ENCODE measurements at regions not wholly inside any gene's neighbourhood (a gene's known extent, or its start where the extent isn't known, plus 50 kb on each side); places are given as distances from the start of the nearest gene placed in this dataset.

DNA sequence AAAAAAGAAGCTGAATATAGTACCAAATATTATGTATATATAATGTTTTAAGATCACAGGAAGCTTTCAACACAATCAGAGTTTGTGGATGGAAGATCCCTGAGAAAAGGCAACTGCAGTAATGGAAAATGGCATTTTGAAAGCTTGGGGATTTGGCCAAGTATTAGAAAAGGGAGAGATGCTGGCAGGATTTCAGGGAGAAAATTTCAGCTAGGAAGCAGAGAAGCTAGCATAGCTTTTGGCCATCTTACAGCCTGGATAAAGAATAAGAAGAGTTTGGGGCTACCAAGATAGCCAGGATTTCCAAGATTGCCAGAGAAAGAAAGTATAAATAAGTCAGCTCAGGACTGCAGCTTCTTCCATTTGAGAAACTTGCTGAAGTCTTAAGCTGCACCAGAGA, 440.8 kb upstream of the LUZP2 start:
- no peak for DNase-seq (ENCODE audit: low read depth in 2 of 2)

DNA sequence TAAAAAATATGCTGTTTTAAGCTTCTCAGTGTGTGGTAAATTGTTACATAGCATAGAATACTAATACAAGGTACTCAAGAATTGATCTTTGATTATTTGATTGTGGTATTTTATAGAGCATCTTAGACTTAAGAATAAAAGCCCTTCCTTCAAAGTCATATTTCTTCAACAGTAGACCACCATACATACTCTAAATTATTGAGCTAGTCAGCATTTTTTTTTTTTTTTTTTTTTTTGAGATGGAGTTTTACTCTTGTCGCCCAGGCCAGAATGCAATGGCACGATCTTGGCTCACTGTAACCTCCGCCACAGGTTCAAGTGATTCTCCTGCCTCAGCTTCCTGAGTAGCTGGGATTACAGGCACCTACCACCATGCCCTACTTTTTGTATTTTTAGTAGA, 436.7 kb upstream of the LUZP2 start:
- no peak for DNase-seq (ENCODE audit: low read depth in 2 of 2)

DNA sequence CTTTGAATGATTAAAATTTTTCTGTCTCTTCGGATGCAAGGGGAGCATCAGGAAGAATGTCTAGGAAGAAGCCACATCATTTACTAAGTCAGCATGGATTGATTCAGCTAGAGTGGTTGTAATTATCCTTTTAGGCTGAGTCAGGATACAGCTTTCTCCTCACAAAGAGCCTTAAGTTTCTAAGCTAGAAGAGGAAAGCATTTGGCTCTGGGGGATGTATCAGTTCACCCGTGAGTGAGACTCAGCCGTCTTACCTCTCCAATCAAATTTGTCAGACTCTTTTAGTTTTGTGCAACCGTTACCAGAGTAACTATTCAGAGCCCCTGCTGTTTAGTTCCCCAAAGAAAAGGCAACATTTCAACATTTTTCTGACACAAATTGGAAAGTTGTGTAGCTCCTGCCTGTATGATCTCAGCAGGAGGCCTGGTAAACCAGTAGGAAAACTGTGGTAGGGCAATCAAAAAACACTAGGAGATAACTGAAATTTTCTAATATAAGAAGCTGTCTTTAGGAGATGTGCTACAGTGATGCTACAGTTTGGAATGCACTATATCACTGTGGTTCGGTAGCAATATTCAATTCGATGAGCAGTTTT, 432.4 kb upstream of the LUZP2 start:
- DNase-seq (ENCODE audit: low read depth in 2 of 2), result no peak

DNA sequence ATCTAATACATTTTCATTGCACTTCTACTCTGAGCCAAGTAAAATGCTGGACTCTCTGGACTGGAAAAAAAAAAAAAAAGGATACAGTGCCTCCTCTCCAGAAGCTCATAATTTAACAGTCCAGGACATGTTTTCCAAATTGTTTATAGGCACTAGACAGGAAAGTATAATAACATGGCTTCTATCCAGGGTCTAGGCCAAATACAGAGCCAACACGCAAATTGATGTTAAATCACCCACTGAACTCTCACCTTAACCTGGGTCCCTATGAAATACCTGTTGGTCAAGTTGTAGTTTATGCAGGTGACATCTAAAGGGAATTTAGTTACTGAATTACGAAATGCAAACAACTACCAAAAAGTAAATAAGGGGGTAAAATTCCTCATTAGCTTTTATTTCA, 428.7 kb upstream of the LUZP2 start:
- no peak for DNase-seq (ENCODE audit: low read depth in 2 of 2)

DNA sequence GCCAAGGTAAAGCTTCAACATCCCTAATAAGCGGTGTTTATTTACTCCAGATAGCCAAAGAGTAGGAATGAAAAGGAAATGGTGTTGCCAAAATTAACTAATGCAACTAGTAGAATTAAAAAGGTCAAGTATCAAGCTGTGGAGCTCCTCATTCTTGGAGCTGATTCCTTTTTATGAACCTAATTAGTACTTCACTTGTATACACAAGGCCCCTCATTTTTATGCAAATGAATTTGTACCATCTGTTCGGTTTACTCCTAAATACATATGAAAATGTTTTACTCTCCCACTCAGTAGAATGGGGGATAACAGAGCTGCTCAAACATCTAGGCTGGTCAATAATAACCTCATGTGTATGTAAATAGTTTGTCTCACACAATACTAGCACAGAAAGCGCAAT, 426.4 kb upstream of the LUZP2 start:
- DNase-seq (ENCODE audit: low read depth in 2 of 2), result no peak

DNA sequence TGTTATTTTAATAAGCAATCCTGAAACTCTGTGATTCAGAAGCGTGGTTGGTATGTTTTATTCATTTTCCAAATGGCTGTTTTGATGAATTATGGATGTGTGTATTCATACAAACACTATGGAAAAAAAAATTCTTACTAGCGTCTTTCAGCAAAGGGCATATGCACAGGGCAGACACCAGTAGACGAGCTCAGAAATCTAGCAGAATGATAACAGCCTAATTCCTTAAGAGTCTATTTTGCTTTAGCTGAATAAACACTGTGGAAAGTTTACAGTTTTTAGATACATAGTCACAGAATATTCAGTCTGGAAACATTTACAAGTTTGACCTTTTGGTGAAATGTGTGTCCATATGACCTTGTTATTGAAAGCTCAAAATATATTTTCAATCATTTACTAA, 418.8 kb upstream of the LUZP2 start:
- DNase-seq (ENCODE audit: low read depth in 2 of 2), result no peak

DNA sequence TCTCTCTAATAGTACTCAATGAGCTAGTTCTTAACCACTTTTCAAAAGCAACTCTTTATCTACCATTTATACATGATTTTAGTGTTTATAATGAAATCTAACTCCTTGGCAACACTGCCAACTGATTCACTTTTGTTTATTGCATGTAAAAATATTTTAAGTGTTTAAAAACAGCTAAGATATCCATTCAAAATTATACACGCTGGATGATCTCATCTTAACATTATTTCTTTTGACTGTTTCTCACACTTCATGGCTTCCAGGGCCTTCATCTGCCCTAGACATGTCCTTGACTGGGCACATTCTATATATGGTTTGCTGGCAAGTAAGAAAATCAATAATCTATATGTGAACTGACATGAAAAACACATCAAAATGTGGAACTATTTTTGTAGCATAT, 414.6 kb upstream of the LUZP2 start:
- no peak for DNase-seq (ENCODE audit: low read depth in 2 of 2)

DNA sequence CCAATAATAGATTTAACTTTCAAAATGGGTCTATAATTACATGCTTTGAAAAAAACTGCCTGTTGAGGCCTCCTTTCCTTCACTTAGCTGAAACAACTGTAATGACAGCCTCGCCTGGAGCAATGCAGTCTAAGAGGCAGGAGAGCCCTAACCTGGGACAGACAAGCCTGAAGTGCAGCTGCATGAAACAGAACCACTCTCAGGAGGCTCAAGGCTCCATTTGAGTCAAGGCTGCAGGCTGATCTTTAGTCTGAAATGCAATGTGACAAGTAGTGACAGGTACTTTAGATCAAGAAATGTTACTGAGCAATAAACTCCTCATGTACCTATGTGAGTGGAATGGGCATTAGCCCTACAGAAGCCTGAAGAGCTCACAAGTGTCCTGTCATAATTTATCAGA, 414.0 kb upstream of the LUZP2 start:
- DNase-seq (ENCODE audit: low read depth in 2 of 2), result no peak

DNA sequence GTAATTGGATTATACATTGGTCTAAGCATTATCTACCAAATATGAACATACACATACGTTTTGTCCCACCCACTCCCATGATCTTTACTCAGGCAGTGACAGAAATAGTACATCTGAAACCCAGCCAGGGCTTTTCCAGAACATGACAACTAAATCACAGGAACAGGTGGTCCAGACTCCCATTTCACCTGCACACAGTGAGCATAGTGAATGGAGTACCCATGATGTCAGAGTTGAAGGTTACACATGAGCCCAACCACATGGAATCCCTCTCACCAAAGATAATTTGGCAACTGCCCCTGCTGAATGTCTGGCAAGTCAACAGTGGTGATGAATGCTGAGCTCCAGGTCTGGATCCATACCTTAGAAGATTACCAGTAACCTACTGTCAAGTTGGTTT, 411.9 kb upstream of the LUZP2 start:
- DNase-seq (ENCODE audit: low read depth in 2 of 2), result no peak

DNA sequence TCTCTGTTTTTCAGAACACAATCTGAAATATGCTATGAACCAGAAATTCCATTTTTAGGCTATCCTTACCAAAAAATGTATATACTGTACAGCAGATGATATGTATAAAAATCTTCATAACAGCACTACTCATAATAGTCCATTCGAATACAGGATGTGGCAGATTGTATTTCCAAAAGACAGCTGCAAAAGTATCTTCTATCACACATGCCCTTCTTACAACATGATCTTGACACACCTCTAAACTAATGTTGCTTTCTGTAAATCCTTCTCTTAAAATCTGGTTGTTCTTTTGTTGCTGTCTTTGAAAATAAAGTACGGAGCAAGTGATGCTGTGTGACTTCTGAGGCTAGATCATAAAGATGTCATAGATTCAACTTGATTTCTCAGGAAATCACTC, 409.9 kb upstream of the LUZP2 start:
- no peak for DNase-seq (ENCODE audit: low read depth in 2 of 2)

DNA sequence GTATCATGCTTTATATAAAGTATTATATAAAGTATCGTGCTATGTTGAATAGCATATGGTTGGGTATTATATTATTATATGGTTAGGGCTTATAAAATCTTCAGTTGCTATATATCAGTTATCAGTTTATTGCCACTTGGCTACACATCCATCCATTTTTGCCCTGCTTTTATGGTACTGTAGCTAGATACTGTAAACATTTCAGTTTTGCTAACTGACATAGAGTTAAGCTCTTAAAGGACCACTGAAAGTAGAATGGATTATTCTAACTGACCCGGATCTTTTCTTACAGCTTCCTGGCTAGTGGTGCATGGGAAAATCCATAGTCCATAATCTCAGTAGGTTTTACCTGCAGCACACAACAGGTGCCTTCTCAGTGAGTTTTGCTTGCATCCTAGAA, 405.3 kb upstream of the LUZP2 start:
- no peak for DNase-seq (ENCODE audit: low read depth in 2 of 2)

DNA sequence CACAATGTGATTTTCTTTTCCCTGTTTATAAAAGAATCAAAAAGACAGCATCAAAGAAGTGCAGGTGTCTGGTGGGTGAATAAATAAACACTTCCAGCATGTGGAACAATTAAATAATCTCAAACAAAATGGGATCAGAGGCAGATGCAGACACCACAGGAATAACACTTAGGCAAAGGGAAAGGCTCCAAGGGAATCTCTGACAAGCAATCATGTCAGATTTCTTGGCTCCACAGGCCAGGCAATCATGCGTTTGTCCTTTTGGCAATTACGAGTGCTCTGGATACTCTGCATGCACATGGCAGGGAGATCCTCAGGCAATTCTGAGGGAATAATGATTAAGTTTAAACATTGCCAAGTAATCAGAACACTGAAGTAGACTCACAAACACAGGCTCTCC, 403.5 kb upstream of the LUZP2 start:
- no peak for DNase-seq (ENCODE audit: low read depth in 2 of 2)

DNA sequence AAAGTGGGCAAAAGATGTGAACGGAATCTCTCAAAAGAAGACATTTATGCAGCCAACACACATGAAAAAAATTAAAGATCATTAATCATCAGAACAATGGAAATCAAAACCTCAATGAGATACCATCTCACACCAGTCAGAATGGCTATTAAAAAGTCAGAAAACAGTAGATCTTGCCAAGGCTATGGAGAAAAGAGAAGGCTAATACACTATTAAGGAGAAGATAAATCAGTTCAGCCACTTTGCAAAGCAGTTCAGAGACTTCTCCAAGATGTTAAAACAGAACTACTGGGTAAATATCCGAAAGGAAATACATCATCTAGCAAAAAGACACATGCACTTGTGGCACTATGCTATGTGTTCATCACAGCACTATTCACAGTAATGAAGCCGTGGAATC, 388.2 kb upstream of the LUZP2 start:
- DNase-seq (ENCODE audit: low read depth in 2 of 2), result no peak

DNA sequence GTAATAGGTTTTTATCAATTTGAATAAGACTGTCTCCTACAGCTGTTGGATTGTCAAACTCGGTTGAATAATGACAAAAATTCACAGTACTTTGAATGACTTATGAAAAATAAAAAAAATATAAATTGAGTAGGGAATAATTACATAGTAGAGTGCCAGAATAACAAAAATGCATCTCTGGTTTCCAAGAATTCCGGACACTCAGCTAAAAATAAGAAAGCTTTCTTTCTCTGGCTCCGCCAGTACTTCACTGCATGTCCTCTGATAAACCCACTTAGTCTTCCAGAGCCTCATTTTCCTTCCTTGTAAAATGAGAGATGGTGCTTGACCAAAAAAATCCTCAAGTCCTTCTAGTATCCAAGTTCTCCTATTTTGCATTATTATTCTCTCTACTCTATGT, 374.6 kb upstream of the LUZP2 start:
- no peak for DNase-seq (ENCODE audit: low read depth in 2 of 2)

DNA sequence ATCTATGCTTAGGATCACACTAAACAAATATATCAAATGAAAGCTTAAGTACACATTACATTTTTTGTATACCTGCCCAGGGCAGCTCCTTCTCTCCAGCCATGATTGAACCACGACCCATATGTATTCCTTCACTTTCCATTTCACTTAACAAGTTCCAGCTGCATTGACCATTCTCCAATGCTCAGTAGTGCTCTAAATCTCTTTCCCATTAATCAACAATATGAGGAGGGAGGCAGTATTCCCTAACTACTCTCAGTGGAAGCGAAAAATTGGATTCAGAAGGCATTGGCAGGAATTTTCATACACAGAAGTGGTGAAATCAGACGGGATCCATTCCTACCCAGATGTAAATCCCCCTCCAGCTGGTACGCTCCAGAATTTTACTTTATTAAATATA, 372.0 kb upstream of the LUZP2 start:
- no peak for DNase-seq (ENCODE audit: low read depth in 2 of 2)

DNA sequence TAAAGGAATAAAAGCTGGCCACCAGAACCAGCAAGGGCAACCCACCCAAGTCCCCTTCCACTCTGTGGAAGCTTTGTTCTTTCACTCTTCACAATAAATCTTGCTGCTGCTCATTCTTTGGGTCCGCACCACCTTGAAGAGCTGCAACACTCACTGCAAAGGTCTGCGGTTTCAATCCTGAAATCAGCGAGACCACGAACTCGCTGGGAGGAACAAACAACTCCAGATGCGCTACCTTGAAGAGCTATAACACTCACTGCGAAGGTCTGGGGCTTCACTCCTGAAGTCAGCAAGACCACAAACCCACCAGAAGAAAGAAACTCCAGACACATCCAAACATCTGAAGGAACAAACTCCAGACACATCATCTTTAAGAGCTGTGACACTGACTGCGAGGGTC, 365.2 kb upstream of the LUZP2 start:
- no peak for DNase-seq (ENCODE audit: low read depth in 2 of 2)

DNA sequence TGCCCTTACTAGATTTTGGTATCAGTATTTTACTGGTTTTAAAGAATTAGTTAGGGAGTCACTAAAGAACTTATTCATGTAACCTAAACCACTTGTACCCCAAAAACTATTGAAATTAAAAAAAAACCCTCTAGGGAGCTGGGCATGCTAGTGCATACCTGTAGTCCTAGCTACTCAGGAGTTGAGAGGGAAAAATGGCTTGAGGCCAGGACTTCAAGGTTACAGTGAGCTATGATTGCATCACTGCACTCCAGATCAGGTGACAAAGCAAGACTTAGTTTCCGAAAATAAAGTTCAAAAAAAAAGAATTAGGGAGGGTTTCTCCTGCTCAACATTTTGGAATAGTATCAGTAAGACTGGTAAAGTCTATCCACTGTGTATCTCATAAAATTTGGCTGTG, 364.4 kb upstream of the LUZP2 start:
- no peak for DNase-seq (ENCODE audit: low read depth in 2 of 2)

DNA sequence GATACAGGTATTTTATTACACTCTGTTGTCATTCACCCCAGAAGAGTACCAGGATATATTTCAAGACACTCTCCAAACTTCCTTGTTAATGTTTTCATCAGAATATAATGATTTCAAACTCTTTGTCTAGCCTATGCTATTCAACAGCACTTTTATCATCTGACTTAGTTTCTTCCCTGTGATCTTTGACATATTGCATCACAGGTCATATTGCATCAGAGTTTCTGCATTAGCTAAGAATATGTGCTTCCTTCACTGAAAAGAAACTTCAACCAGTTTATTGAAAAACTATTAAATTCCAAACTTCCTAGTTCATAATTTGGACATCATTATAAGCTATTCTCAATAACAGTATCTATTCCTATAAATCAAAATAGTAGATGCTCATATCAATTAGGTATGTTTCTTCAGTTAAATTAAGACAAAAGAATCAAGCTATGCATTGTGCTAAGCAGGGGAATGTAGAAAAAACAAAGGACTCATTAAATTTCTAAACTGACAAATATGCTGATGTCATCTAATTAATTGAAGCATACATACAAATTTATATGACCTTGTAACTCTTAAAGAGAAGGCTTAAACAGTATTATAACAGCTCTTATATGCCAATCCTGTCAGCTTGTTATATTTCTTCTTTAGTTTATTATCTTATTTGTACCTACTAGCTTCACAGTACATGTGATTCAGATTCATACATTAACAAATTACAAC, 361.8 kb upstream of the LUZP2 start:
- no peak for DNase-seq (ENCODE audit: low read depth in 2 of 2)

DNA sequence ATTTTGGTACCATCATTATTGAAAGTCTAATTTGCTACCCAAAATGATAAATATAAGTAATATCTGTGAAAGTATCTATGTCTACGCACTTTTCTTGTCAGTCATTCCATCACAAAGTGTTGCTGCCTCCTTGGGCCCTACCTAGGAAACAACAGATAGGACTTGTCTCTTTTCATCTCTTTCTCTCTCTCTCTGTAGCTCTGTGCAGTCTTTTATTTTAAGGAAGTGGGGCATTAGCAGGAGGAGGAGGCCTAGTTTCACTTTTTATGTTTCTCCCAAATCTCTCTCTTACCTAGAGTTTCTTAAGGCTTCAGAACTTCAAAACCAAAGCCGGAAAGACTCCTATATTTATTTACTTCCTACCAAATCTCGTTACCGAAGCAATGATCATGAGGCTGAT, 354.8 kb upstream of the LUZP2 start:
- DNase-seq (ENCODE audit: low read depth in 2 of 2), result no peak

DNA sequence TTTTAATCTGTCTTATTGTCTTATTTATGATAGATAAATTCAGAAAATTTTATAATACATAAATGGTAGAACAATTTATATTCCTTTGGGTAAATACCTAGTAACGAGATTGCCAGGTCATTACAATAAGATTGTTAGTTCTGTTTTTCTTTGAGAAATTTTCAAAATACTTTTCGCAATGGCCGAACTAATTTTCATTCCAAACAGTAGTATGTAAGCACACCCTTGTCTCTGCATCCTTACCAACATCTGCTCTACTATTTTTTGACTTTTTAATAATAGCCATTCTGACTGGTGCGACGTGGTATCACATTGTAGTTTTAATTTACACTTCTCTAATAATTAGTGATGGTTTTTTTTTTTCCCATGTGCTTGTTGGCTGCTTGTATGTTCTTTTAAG, 351.4 kb upstream of the LUZP2 start:
- no peak for DNase-seq (ENCODE audit: low read depth in 2 of 2)

DNA sequence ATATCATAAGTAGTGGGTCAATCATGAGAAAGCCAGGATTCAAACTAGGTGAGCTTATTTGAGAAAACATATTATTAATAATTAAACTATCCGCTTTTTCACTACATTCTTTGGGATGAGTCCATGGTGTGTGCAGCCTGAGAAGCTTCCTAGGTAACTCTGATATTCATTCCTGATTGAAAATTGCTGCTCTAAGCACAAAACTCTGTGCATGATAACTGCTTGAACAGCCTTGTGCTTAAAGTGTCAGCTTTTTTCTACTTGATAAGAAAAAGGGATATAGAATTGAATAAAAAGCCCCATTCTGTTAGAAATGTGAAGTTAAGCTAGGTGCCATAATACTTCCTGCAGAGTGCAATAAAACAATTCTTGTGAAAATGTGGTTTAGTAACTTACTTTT, 343.5 kb upstream of the LUZP2 start:
- DNase-seq (ENCODE audit: low read depth in 2 of 2), result no peak

DNA sequence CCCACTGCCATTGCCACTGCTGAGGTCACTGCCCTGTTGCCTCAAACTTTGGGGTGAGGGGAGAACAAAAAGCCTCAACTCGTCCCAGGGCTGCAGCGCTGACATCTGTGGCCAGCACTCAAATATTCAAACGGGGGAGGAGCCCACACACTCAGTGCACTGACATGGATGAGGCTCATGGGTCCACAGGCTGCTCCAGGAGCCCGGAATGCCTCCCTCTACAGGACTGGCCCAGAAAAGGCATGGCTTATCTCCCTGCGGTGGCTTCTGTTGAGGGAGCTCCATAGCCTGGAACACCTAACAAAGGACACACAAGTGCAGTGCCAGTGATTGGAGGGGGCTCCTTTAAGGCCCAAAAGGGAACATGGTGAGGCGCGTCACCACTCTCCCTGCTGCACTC, 341.1 kb upstream of the LUZP2 start:
- DNase-seq (ENCODE audit: low read depth in 2 of 2), result no peak

DNA sequence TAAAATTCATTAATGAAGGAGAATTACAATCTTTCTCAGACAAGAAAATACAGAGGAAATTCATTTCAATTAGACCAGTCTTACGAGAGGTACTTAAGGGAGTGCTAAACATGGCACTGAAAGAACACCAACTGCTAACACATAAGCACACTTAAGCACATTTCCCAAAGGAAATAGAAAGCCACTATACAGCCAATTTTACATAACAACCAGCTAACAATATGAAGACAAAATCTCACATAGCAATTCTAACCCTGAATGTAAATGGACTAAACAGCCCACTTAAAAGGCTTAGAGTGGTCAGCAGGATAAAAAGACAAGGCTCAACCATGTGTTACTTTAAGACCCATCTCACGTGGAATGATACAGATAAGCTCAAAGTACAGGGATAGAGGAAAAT, 339.5 kb upstream of the LUZP2 start:
- DNase-seq (ENCODE audit: low read depth in 2 of 2), result no peak

DNA sequence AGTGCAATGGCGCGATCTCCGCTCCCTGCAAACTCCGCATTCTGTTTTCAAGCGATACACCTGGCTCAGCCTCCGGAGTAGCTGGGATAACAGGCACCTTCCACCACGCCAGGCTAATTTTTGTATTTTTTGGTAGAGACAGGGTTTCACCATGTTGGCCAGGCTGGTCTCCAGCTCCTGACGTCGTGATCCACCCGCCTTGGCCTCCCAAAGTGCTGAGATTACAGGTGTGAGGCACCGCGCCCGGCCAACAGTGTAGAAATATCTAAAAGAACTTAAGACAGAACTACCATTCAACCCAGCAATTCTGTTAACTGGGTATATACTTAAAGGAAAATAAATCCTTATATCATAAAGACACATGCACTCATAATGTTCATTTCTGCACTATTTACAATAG, 335.3 kb upstream of the LUZP2 start:
- no peak for DNase-seq (ENCODE audit: low read depth in 2 of 2)
